NCI-H1694 treated with DMSO at 0.1 percent for 48 hours (cell line): ENCODE measurements at regions not wholly inside any gene's neighbourhood (a gene's known extent, or its start where the extent isn't known, plus 50 kb on each side); places are given as distances from the start of the nearest gene placed in this dataset.

Experiments
- DNase-seq: peaks from one replicate; lab custom pipeline; 2025; lab: John Stamatoyannopoulos, UW

DNA sequence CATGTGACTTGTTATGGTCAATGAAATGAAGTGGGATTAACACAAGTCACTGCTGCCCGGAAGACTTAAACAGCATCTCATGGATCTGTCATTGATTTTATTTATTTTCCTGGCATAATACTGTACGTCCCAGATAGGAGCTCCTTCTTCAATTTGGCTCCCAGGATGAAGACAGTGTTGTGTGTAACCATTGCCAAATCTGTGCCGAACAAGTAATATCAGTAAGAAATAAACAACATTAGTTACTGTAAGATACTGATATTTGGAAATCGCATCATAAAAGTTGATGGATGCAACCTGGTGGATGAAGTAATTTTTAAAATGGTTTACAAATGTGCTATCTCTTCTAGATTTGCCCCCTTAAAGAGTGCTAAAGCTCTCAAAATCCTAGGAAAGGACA, 419.0 kb upstream of the MMADHC start:
- DNase-seq, result no peak

DNA sequence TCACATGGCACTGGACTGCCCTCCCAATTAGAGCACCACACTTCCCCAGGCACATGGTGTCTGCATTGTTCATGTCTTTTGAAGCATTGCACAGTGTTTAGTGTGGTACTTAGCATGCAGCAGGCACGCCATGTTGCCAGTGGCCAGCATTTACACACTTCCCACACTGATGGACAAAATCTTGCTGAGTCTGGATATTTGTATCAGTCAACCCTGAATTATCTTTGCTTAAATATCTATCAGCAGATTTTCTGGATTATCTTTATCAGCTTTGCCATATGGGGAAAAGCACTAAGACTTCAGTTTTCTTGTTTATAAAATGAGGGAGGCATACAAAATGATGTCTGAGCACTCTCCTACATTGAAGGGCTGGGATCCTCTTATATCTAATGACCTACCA, 416.0 kb upstream of the MMADHC start:
- DNase-seq, result no peak

GRCh38 chr2:150001788-150002187, 414.2 kb upstream of the MMADHC start:
- DNase-seq, result no peak

DNA sequence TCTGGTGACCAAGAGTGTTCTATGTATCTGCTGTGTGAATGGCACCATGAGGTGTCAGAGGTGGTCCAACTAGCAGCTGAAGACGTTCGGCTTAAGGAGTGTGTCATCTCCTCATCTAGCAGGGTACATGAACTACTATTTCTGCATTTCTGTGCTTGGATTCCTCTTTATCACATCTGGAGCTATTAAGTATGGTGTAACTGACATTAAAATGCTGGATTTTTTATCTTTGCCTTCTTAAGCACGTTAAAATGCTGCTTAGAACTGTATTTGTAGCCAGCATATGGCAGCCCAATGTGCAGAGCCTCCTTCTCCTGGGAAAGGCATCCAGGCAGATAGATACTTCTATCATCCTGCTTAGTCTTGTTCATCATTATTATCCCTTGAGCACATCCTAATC, 409.3 kb upstream of the MMADHC start:
- no peak for DNase-seq

- no peak for DNase-seq
Measured at GRCh38 chr2:149994057-149994728, 406.6 kb upstream of the MMADHC start.

DNA sequence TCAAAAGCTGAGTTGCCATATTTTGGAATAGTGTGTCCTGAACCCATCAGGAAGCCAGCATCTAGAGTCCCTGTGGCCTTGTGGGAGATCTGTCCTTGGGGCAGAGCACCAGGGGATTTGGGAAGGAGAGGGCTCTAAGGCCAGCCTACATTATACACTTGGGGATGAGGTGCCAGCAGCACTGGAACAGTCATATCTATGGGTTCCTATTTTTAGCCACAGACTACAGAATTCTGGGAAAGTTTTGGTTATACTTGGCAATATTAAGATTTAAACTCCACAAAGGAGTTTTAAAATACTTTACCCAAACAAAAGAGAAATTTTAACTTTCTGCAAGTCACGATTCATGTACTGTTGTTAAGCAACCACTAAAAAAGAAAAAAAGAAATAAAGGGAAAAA, 405.7 kb upstream of the MMADHC start:
- no peak for DNase-seq

DNA sequence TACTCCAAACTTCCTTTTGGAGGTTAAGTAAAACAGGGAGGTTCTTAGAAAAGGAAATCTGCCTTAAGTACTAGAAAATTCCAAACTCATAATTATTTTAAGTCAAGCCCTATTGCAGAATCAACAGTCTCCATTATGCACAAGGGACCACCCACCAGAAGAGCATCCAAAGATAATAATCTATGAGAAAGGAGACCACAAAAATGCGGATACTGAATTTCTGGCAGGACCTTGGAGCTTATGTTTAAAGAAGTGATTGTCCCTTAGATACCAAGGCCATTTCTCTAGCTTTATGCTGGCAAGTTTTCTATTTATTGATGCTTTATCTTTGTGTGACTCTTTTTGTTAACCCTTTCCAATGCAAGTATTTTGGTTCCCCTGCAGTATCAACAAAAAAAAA, 404.0 kb upstream of the MMADHC start:
- DNase-seq, result no peak

GRCh38 chr2:149990965-149991364, 403.4 kb upstream of the MMADHC start:
- no peak for DNase-seq

DNA sequence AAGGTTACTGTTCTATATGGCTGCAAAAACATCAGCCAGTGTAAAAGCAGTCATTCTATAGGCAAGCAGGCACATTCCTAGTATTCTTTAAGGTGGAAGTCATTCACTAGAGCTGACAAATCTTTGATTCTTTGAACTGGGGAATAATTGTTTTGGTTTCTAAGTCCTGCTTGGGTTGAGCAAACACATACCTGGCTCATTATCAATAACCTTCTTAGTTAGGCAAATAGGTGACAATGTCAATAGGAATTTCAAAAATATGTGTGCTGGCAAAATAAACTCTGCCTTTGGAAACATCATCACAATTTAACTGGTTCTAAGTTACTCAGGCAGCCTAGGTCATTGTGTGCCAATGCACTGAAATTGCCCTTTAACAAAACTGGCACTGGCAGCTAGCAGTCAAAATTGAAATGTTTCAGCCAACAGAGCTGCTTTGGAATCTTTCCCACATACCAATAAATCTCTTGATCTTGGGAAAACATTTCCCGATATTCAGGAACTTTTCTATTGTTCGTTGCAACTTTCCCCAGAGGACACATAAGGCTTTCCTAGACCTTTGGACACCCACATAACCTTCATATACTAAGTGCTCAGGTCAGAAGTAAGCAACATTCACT, 402.0 kb upstream of the MMADHC start:
- no peak for DNase-seq

- DNase-seq, result no peak
Measured at GRCh38 chr2:149988361-149988760, 400.8 kb upstream of the MMADHC start.

- no peak for DNase-seq
Measured at GRCh38 chr2:149986861-149987260, 399.3 kb upstream of the MMADHC start.

GRCh38 chr2:149984311-149984710, 396.7 kb upstream of the MMADHC start:
- no peak for DNase-seq

DNA sequence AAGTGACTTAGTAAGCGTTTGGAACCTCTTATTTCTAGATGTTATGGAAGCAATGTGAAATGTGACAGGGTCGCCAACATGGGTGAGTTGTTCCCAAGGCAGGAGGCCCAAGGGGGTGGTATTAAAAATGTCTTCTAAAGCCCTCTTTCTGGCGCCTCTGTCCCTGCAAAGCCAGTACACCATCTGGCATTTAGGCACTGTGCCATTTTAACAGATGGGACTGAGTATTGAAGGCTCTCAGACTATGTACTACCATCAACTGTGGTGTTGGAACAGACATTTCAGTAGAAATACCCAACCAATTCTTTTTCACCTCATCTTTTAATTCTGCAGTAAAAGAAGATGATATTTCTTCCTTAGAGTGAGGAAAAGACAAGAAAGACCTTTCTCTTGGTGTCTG, 384.5 kb upstream of the MMADHC start:
- DNase-seq, result peak; percentile 98

DNA sequence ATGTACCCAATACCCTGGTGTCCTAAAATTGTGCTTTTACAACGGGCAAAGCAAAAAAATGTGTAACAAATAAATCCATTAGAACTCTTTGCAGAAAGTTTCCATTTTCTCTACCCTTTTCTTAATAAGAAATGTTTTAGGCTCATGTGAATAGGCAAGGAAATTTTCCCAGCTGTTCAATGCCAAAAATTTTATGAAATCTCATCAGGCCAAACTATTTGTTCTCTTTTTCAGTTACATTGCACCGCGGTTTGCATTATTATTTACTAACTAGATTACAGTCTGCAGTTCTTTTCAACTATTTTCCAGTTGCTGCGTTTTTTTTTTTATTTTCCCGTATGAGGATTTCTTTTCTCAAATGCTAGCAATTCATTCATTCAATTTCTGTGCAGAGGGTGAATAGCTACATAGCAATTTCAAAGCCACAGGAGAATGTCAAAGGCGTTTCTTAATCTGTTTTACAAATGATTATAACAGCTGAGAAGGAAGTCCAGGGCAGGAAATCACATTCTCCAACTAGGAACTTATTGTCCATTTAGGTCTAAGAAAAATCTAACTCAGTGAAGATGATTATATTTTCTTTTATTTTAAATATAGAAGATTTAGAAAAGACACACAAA, 367.5 kb upstream of the MMADHC start:
- DNase-seq, result no peak

GRCh38 chr2:149953627-149954026, 366.1 kb upstream of the MMADHC start:
- DNase-seq, result no peak

- no peak for DNase-seq
Measured at GRCh38 chr2:149931486-149931885, 343.9 kb upstream of the MMADHC start.

- peak; percentile 88 for DNase-seq
Measured at GRCh38 chr2:149928011-149928410, 340.4 kb upstream of the MMADHC start.

DNA sequence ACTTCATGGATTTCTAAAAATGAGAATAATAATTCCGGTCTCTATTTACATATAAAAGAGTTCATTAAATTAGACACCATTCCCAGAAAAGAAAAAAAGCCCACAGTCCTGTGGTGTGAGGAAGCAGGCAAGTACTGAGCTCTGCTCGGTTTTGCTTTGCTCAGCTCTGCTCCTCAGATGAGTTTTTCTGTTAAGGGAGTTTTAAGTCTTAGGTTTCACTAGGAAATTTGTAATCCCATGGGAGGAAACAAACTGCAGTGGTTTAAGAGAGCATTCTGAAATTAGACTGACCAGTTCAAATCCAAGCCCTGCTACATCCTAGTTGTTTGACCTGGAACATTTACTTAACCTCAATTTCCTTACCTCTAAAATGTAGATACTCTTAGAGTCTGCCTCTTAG, 338.6 kb upstream of the MMADHC start:
- DNase-seq, result no peak

GRCh38 chr2:149924549-149925213, 337.1 kb upstream of the MMADHC start:
- DNase-seq, result no peak

- no peak for DNase-seq
Measured at GRCh38 chr2:149924028-149924427, 336.5 kb upstream of the MMADHC start.

GRCh38 chr2:149921911-149922616, 334.5 kb upstream of the MMADHC start:
- DNase-seq, result no peak

- DNase-seq, result no peak
Measured at GRCh38 chr2:149920389-149920788, 332.8 kb upstream of the MMADHC start.
